ENCODE measurements at regions not wholly inside any gene's neighbourhood (a gene's known extent, or its start where the extent isn't known, plus 50 kb on each side); places are given as distances from the start of the nearest gene placed in this dataset.

GRCh38 chr3:197606468-197606867 is 50.7 kb upstream of the BDH1 start:
- TF ChIP-seq CTCF (IDR thresholded peaks at IDR 0.05) (no peak), POLR2AphosphoS5 (IDR thresholded peaks at IDR 0.05) (no peak), EP300 (IDR thresholded peaks at IDR 0.05) (no peak), POLR2A (IDR thresholded peaks at IDR 0.05) (no peak)
